VCaP (cell line): ENCODE measurements at regions not wholly inside any gene's neighbourhood (a gene's known extent, or its start where the extent isn't known, plus 50 kb on each side); places are given as distances from the start of the nearest gene placed in this dataset.
A peak's percentile ranks its signal among the peaks of the same experiment; 100 is the strongest.

ENCODE experiments used
- H3K27ac ChIP-seq: fragments of 450-650 bp; 2 replicates; pipeline ENCODE4 v1.5.1; 2017
- CTCF ChIP-seq: fragments of 450-650 bp; conservative IDR thresholded peaks from 2 replicates; pipeline ENCODE4 v1.5.1; 2017; ENCODE audit warnings: mild to moderate bottlenecking, moderate library complexity

- TF ChIP-seq CTCF = no peak
- no peak overlapping the region for H3K27ac ChIP-seq
Observed at GRCh38 chr5:147062427-147062826, 172.4 kb upstream of the STK32A start.

GRCh38 chr5:147063943-147064342 is 170.9 kb upstream of the STK32A start:
- H3K27ac ChIP-seq = no peak overlapping the region
- no peak for TF ChIP-seq CTCF

- no peak overlapping the region for H3K27ac ChIP-seq
- no peak for TF ChIP-seq CTCF
Observed at GRCh38 chr5:147065071-147065470, 169.8 kb upstream of the STK32A start.

- H3K27ac ChIP-seq = no peak overlapping the region
- no peak for TF ChIP-seq CTCF
Observed at GRCh38 chr5:147068998-147069397, 165.8 kb upstream of the STK32A start.

- TF ChIP-seq CTCF = no peak
- H3K27ac ChIP-seq = peak overlapping the region; percentile 74
Observed at GRCh38 chr5:147072622-147073021, 162.2 kb upstream of the STK32A start.

- H3K27ac ChIP-seq = peak overlapping the region; percentile 74
- no peak for TF ChIP-seq CTCF
Observed at GRCh38 chr5:147073098-147073497, 161.7 kb upstream of the STK32A start.

- TF ChIP-seq CTCF = no peak
Observed at GRCh38 chr5:147075187-147075586, 159.6 kb upstream of the STK32A start.

GRCh38 chr5:147080391-147080790 is 154.4 kb upstream of the STK32A start:
- TF ChIP-seq CTCF = no peak
- no peak overlapping the region for H3K27ac ChIP-seq

More at GRCh38 chr5:147075187-147075586, 159.6 kb upstream of the STK32A start:
- no peak overlapping the region for H3K27ac ChIP-seq
